ENCODE measurements at regions not wholly inside any gene's neighbourhood (a gene's known extent, or its start where the extent isn't known, plus 50 kb on each side); places are given as distances from the start of the nearest gene placed in this dataset.

DNA sequence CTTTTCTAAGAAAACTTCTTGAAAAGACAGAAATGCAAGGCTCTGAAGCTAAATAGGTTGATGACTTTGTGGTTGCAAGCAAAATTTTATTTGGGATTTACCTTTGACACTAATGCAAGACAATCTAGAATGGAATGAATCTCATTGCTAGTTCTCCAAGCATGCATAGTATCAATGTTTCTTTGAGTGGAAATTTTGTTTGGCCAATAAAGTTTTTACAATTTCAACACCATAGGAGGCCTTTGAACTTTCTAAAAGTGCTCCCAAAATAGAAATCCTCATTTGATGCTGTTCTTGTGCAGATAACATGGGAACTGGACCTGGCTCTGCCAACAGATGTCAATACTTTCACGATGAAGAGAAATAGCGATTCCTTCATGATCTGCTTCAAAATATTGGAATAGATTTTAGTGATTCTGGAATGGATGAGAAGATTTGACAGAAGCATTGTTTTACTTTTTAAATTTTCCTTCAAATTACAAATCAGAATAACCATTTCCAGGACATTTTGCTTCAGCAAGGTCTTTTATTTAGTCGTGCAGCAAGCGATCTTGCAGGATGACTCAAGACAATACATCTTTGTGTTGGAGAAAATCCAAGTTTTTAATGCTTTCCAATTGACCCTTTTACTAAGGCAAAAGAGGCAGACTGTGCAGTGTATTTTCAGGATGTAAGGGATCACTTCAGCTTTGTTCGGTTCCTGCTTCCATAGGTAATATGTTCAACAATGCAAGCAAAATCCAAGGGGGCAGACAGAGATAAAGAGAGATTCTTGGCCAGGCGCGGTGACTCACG is 51.7 kb upstream of the OTUD4 start:
- no peak for DNase-seq

DNA sequence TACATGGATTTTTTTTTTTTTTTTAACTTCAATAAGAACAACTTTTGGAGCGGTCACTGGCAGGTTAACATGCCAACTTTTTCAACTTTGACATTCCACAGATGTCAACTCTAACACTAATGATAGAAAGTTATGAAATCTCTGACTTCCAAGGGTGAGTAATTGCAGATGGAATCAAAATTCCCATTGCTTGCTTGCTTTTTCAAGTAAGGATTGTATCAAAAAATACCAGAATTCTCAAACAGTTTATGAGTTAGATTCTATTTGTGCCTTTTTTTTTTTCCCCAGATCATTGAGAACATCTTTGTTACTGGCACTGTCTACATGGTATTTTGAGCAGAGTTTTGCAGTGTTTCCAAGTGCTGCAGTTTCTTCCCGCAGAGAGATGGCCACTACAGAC is 50.3 kb upstream of the OTUD4 start:
- DNase-seq, result no peak
